Naive B cell (primary cell): ENCODE measurements at regions not wholly inside any gene's neighbourhood (a gene's known extent, or its start where the extent isn't known, plus 50 kb on each side); places are given as distances from the start of the nearest gene placed in this dataset.

ENCODE experiments used
- ATAC-seq, 2 donors: fragments of 150-1000 bp; cut with Tn5 transposase; 2 replicates each; pipeline ENCODE4 v1.10.0; 2021; ENCODE audit warnings: low read depth in 2 of 2, mild to moderate bottlenecking in 2 of 2, moderate library complexity in 2 of 2
- DNase-seq: peaks from one replicate; pipeline ENCODE4 v3.0.0; 2022
- H3K27ac Mint-ChIP-seq, 6 donors: one replicate each; pipeline ENCODE4 v1.8.0; 2020 to 2022; ENCODE audit warnings: mild to moderate bottlenecking in 6 of 6, mixed read lengths in 6 of 6, moderate library complexity in 5 of 6, inconsistent platforms in 2 of 6
- H3K27me3 Mint-ChIP-seq, 3 donors: one replicate each; pipeline ENCODE4 v1.8.0; 2021 to 2022; ENCODE audit warnings: mixed read lengths in 3 of 3, mild to moderate bottlenecking in 1 of 3
- H3K36me3 Mint-ChIP-seq, 2 donors: one replicate each; pipeline ENCODE4 v1.8.0; 2020 to 2022; ENCODE audit warnings: mixed read lengths in 2 of 2, inconsistent platforms in 1 of 2, mild to moderate bottlenecking in 1 of 2
- H3K4me1 Mint-ChIP-seq, 3 donors: one replicate each; pipeline ENCODE4 v1.8.0; 2020 to 2022; ENCODE audit warnings: mixed read lengths in 3 of 3, inconsistent platforms in 1 of 3, mild to moderate bottlenecking in 1 of 3, moderate library complexity in 1 of 3
- H3K4me3 Mint-ChIP-seq, 8 donors: one replicate each; pipeline ENCODE4 v1.8.0; 2020 to 2022; ENCODE audit warnings: mild to moderate bottlenecking in 8 of 8, mixed read lengths in 8 of 8, moderate library complexity in 8 of 8, inconsistent platforms in 2 of 8
- H3K9me3 Mint-ChIP-seq, 7 donors: one replicate each; pipeline ENCODE4 v1.8.0; 2020 to 2022; ENCODE audit warnings: mixed read lengths in 7 of 7, mild to moderate bottlenecking in 5 of 7, inconsistent platforms in 2 of 7, moderate library complexity in 1 of 7

DNA sequence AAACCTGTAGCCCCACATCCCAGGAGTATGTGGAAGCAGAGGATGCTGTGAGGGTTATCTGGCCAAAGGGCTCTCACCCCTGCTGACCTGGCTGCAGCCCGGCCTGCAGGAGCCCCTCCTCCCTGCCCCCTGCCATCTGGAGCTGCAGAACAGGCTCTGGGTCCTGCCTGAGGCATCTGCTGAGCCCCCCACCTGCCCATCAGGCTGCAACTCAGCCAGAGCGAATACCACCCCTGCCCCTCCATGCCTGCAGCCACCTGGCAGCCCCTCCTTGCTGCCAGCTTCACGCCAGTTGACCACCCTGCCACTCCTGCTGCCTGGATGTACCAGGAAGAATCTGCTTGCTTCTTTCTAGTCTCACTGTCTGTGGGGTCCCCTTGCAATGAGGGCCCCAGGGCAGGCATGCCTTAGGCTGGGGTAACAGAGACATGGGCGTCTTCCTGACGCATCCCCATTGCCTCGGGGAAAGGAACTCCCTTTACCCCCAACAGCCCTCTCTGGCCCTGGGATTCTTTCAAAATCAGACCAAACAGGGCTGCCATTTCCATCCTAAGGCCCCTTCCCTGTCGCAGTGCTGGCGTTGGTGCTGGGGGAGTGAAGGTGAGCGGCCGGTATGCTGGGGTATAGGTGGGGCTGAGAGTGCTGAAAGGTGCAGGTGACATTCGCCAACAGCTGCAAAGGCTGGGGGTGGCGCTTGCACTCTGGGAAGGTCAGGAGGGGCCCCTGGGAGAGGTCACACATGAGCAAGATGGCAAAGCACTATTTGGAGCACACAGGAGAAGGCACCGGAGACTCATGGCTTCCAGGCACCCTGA, 1334.6 kb downstream of the TBC1D22A start:
- Mint-ChIP-seq H3K4me1 (peaks cover 62 to 89% (median 86%) of the 10 kb centered on the region in 3 donors), H3K36me3 (peaks cover 0 to 8% of the 10 kb centered on the region in 2 donors), H3K27ac (peak overlapping the region; percentile 90 to 97 (median 93)), H3K9me3 (peaks cover 0 to 5% (median 0%) of the 10 kb centered on the region in 7 donors), H3K27me3 (no peaks in the 10 kb centered on the region), H3K4me3 (peak overlapping the region in 7 of 8 donors; percentile 52 to 84 (median 67))
- DNase-seq (no peak), ATAC-seq (no peak)

- Mint-ChIP-seq H3K27ac (peak overlapping the region in 4 of 6 donors; percentile 20 to 96 (median 93)), H3K27me3 (no peaks in the 10 kb centered on the region), H3K36me3 (peaks cover 0 to 8% of the 10 kb centered on the region in 2 donors), H3K4me1 (peaks cover 68 to 91% (median 84%) of the 10 kb centered on the region in 3 donors), H3K4me3 (peak overlapping the region in 5 of 8 donors; percentile 19 to 67 (median 58)), H3K9me3 (peaks cover 0 to 5% (median 0%) of the 10 kb centered on the region in 7 donors)
- ATAC-seq (no peak), DNase-seq (no peak)
Observed at GRCh38 chr22:48096411-48096810, 1334.0 kb downstream of the TBC1D22A start.

DNA sequence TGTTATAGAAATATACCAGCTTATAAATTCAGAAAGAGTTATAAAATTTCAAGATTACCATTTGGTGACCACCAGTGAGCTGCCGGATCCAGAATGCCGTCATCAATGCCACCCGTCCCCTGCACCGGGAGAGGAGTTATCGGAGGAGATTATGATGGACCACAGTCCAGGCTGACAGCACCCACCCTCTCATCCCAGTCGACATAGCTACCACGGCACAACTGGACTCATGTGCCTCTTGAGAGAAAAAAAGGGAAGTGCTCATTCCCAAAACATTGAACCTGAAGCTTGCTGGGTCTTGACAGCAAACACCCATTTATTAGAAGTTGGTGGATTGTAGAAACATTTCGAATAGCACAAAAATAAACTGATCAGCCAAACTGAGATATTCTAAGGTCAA, 1331.5 kb downstream of the TBC1D22A start:
- Mint-ChIP-seq H3K4me1 (peaks cover 63 to 89% (median 78%) of the 10 kb centered on the region in 3 donors), H3K27me3 (no peaks in the 10 kb centered on the region), H3K9me3 (peaks cover 0 to 2% (median 0%) of the 10 kb centered on the region in 7 donors), H3K4me3 (peak overlapping the region in 3 of 8 donors; percentile 38 to 63 (median 39)), H3K36me3 (no peaks in the 10 kb centered on the region), H3K27ac (no peak overlapping the region)
- DNase-seq: no peak
- no peak for ATAC-seq

DNA sequence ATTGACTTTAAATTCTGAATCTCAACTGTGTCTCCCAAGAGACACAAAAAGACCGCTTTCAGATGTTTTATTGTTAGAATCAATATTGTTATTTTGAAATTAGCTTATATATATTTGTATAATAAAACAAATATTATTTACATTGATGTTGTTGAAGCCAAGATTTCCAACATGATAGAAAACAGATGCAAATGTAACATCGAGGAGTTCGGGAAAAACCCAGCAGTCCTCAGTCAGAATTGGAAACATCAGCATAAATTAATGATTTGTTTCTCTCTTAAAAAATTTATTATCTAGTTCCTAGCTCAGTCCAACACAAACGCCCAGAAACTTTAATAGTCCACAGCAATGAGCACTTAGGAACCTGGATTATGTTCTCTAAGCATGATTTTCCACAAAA, 1330.4 kb downstream of the TBC1D22A start:
- Mint-ChIP-seq H3K27me3 (no peaks in the 10 kb centered on the region), H3K27ac (no peak overlapping the region), H3K9me3 (peaks cover 0 to 2% (median 0%) of the 10 kb centered on the region in 7 donors), H3K4me1 (peaks cover 52 to 84% (median 68%) of the 10 kb centered on the region in 3 donors), H3K36me3 (no peaks in the 10 kb centered on the region), H3K4me3 (peak overlapping the region in 2 of 8 donors; percentile 37 to 38)
- DNase-seq: no peak
- no peak for ATAC-seq

DNA sequence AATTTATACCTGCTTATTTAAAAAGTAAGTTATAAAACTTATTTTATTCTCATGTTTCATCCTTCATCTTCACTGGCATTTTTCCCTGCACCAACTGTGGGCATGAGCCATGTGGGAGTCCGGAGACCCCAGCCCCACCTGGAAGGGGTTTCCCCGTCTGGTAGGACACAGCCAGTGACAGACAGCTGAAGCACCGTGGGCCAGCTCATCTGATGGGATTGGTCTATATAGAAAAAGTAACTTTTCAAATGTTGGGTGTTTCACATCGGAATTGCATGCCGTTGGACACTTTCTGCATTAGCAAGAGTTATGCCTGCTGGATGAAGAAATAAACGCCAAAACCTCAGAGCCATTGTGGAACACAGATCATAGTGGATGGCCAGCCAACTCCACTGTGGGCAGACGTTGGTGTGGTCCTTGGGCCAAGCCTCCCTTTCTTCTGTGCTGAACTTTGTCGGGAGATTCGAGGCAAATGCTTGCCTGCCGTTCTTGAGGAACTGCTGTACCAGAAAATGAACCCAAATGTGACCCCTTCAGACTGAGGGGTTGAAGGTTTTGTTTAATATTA, 1329.3 kb downstream of the TBC1D22A start:
- peak overlapping the region in 7 of 8 donors; percentile 4 to 91 (median 74) for H3K4me3 Mint-ChIP-seq
- no peaks in the 10 kb centered on the region for H3K27me3 Mint-ChIP-seq
- peaks cover 42 to 72% (median 57%) of the 10 kb centered on the region in 3 donors for H3K4me1 Mint-ChIP-seq
- H3K36me3 Mint-ChIP-seq: no peaks in the 10 kb centered on the region
- H3K27ac Mint-ChIP-seq: peak overlapping the region in 1 of 6 donors; percentile 86
- no peak for ATAC-seq
- no peak for DNase-seq
- peaks cover 0 to 2% (median 0%) of the 10 kb centered on the region in 7 donors for H3K9me3 Mint-ChIP-seq

DNA sequence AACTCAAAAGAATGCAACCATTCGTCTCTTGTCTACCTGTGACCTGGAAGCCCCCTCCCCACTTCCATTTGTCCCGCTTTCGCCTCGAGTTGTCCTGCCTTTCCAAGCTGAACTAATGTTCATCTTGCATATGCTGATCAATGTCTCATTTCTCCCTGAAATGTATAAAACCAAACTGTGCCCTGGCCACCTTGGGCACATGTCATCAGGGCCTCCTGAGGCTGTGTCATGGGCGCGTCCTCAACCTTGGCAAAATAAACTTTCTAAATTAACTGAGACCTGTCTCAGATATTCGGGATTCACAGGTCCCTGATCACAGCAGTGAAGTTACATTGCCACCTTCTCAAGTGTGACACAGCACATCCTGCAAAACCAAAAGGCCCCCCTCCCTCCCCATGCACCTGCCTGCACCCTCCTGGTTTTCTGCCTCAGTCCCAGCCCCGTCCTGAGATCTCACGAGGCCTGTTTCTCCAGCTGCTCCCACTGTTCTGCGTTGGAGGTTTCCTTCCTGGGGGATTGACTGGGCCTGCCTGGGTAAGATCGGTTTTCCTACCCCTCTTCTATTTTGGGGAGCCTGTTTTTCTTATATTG, 1328.7 kb downstream of the TBC1D22A start:
- no peak for DNase-seq
- peak in 1 of 2 donors; percentile 39 for ATAC-seq

DNA sequence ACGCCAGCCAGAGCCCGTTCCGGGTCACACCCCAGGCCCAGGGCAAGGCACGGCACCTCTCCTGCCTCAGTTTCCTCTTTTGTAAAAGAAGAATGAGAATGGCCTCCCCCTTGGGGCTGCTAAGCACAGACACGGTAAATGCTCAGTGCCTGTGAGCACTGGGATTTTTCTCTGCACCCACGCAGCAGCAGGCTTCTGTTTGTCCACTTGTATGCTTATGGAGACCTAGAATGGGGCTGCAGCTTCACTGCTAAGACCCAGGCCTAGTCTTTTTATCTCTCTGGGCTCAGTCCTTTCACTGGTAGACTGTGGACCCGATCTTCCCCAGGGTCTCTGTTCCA, 1327.9 kb downstream of the TBC1D22A start:
- peak overlapping the region in 2 of 6 donors; percentile 39 to 90 for H3K27ac Mint-ChIP-seq
- H3K9me3 Mint-ChIP-seq: peaks cover 0 to 2% (median 0%) of the 10 kb centered on the region in 7 donors
- ATAC-seq (no peak), DNase-seq (no peak)
- peaks cover 38 to 66% (median 52%) of the 10 kb centered on the region in 3 donors for H3K4me1 Mint-ChIP-seq
- no peaks in the 10 kb centered on the region for H3K36me3 Mint-ChIP-seq
- H3K27me3 Mint-ChIP-seq: peaks cover 0 to 6% (median 3%) of the 10 kb centered on the region in 3 donors
- H3K4me3 Mint-ChIP-seq: peak overlapping the region; percentile 48 to 91 (median 77)

More for the DNA sequence above, 1328.7 kb downstream of the TBC1D22A start:
- Mint-ChIP-seq H3K27me3 (no peaks in the 10 kb centered on the region), H3K4me1 (peaks cover 39 to 67% (median 54%) of the 10 kb centered on the region in 3 donors), H3K4me3 (peak overlapping the region; percentile 48 to 91 (median 73)), H3K9me3 (peaks cover 0 to 2% (median 0%) of the 10 kb centered on the region in 7 donors), H3K27ac (peak overlapping the region in 5 of 6 donors; percentile 31 to 90 (median 62)), H3K36me3 (no peaks in the 10 kb centered on the region)

GRCh38 chr22:48089601-48090331, 1327.3 kb downstream of the TBC1D22A start:
- Mint-ChIP-seq H3K4me1 (peaks cover 36 to 67% (median 50%) of the 10 kb centered on the region in 3 donors), H3K27ac (peak overlapping the region in 2 of 6 donors; percentile 39 to 42), H3K36me3 (no peaks in the 10 kb centered on the region), H3K4me3 (peak overlapping the region; percentile 48 to 91 (median 77)), H3K27me3 (peaks cover 0 to 7% (median 4%) of the 10 kb centered on the region in 3 donors), H3K9me3 (peaks cover 0 to 2% (median 0%) of the 10 kb centered on the region in 7 donors)
- DNase-seq (no peak), ATAC-seq (no peak)

- ATAC-seq (no peak), DNase-seq (no peak)
- no peak overlapping the region for H3K27ac Mint-ChIP-seq
- peaks cover 4 to 7% (median 4%) of the 10 kb centered on the region in 3 donors for H3K27me3 Mint-ChIP-seq
- no peaks in the 10 kb centered on the region for H3K36me3 Mint-ChIP-seq
- H3K9me3 Mint-ChIP-seq: peaks cover 0 to 2% (median 0%) of the 10 kb centered on the region in 7 donors
- peak overlapping the region in 4 of 8 donors; percentile 3 to 51 (median 32) for H3K4me3 Mint-ChIP-seq
- peaks cover 42 to 70% (median 53%) of the 10 kb centered on the region in 3 donors for H3K4me1 Mint-ChIP-seq
Observed at GRCh38 chr22:48088926-48089536, 1326.6 kb downstream of the TBC1D22A start.

GRCh38 chr22:48088251-48088650, 1325.8 kb downstream of the TBC1D22A start:
- H3K9me3 Mint-ChIP-seq: no peaks in the 10 kb centered on the region
- H3K36me3 Mint-ChIP-seq: no peaks in the 10 kb centered on the region
- H3K4me1 Mint-ChIP-seq: peaks cover 44 to 72% (median 53%) of the 10 kb centered on the region in 3 donors
- no peak for DNase-seq
- peaks cover 4 to 7% (median 4%) of the 10 kb centered on the region in 3 donors for H3K27me3 Mint-ChIP-seq
- peak overlapping the region in 1 of 8 donors; percentile 3 for H3K4me3 Mint-ChIP-seq
- ATAC-seq: no peak
- H3K27ac Mint-ChIP-seq: no peak overlapping the region

DNA sequence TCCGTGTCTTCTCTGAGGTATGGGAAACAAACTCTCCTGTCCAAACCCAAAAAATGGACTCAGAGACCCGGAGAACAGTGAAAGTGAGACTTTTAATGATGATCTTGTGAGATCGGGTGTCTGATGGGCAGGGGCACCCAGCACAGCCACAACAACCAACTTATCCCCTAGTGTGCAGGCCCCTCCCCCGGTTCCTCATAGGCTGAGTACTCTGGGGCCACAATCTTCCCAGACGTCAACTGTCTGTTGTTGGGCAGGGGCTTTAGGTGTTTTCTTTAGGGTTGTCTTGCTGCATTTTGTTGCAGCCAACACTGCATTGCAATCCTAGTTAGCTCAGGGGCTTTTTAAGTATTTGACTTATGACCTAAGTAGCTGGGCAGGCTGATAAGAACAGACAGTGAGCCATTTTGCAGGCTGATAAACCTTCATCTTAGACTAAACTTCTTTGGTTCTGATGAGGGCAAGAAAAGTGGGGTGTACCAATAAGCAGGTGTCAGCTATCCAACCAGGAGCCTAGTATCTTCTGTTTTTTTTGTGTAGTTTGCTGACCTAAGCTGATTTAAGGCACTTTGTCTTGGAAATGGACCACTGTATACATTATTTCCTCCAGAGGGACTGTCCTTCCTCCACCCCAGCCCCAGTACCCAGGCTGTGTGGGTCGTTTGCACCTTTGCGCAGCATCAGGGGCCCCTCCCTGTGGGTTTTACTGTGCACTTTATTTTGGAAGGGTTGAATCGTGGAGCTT, 1323.6 kb downstream of the TBC1D22A start:
- Mint-ChIP-seq H3K27me3 (peaks cover 4 to 12% (median 4%) of the 10 kb centered on the region in 3 donors), H3K4me3 (peak overlapping the region in 1 of 8 donors; percentile 9), H3K27ac (no peak overlapping the region), H3K36me3 (no peaks in the 10 kb centered on the region), H3K4me1 (peaks cover 35 to 67% (median 50%) of the 10 kb centered on the region in 3 donors), H3K9me3 (no peaks in the 10 kb centered on the region)
- ATAC-seq (no peak), DNase-seq (no peak)

- Mint-ChIP-seq H3K27me3 (peaks cover 4 to 22% (median 4%) of the 10 kb centered on the region in 3 donors), H3K27ac (no peak overlapping the region), H3K9me3 (no peaks in the 10 kb centered on the region), H3K36me3 (no peaks in the 10 kb centered on the region), H3K4me1 (peaks cover 28 to 61% (median 45%) of the 10 kb centered on the region in 3 donors), H3K4me3 (peak overlapping the region in 4 of 8 donors; percentile 33 to 84 (median 46))
- no peak for ATAC-seq
- no peak for DNase-seq
Observed at GRCh38 chr22:48084729-48085050, 1322.2 kb downstream of the TBC1D22A start.
